Bronchial epithelial cell (primary cell): ENCODE measurements at regions not wholly inside any gene's neighbourhood (a gene's known extent, or its start where the extent isn't known, plus 50 kb on each side); places are given as distances from the start of the nearest gene placed in this dataset.

Experiments used
- DNase-seq: peaks from one replicate; pipeline ENCODE4 v3.0.0-alpha.2; 2010; ENCODE audit warnings: low read depth
- FAIRE-seq: peaks from 2 replicates; lab custom pipeline; 2011; peaks lifted over from hg19 to GRCh38; lab: Jason Lieb, UNC
- H3K27me3 ChIP-seq: 2 replicates; pipeline ENCODE4 v1.5.1; 2011; ENCODE audit warnings: low read length; ENCODE audit not compliant: control insufficient read depth, insufficient read depth
- H3K36me3 ChIP-seq: 2 replicates; pipeline ENCODE4 v1.5.1; 2011; ENCODE audit warnings: low read length; ENCODE audit not compliant: control insufficient read depth, insufficient read depth
- H3K4me3 ChIP-seq: 2 replicates; pipeline ENCODE4 v1.5.1; 2011; ENCODE audit warnings: mild to moderate bottlenecking, low read depth, low read length, control low read depth
- TF ChIP-seq, protein P1 (sequence below): IDR thresholded peaks from 2 replicates; pipeline ENCODE4 v1.5.1; 2011; ENCODE audit warnings: mild to moderate bottlenecking, moderate library complexity, low read length, control low read depth, inconsistent platforms; ENCODE audit not compliant: insufficient read depth, severe bottlenecking

DNA sequence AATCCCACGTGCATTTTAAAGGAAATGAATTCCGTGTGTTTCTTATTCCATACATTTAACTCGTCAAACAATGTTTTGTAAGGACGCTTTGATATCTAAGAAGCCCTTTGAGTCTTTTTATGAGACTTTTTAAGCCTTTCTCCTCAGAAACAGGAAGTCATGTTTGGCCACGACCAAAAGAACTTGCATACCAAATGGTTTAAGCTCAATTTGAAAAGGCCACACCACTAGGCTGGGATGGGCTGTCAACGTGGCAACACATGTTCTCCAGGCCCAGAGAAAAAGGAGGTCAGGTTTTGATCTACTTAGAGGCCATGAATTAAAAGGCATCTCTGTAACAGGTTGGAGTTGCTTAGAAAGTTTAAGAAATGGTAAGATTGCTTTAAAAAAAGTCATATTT lies 441.8 kb downstream of the CMPK2 start:
- no peak for DNase-seq

GRCh38 chr2:6425032-6425431 lies 440.7 kb downstream of the CMPK2 start:
- Histone ChIP-seq H3K4me3 (no peak overlapping the region), H3K36me3 (no peaks in the 10 kb centered on the region), H3K27me3 (no peaks in the 10 kb centered on the region)
- TF ChIP-seq, protein P1, sequence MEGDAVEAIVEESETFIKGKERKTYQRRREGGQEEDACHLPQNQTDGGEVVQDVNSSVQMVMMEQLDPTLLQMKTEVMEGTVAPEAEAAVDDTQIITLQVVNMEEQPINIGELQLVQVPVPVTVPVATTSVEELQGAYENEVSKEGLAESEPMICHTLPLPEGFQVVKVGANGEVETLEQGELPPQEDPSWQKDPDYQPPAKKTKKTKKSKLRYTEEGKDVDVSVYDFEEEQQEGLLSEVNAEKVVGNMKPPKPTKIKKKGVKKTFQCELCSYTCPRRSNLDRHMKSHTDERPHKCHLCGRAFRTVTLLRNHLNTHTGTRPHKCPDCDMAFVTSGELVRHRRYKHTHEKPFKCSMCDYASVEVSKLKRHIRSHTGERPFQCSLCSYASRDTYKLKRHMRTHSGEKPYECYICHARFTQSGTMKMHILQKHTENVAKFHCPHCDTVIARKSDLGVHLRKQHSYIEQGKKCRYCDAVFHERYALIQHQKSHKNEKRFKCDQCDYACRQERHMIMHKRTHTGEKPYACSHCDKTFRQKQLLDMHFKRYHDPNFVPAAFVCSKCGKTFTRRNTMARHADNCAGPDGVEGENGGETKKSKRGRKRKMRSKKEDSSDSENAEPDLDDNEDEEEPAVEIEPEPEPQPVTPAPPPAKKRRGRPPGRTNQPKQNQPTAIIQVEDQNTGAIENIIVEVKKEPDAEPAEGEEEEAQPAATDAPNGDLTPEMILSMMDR = no peak
- DNase-seq (no peak), FAIRE-seq (no peak)

More for the DNA sequence above, 441.8 kb downstream of the CMPK2 start:
- no peaks in the 10 kb centered on the region for H3K36me3 ChIP-seq
- H3K27me3 ChIP-seq = no peaks in the 10 kb centered on the region
- no peak overlapping the region for H3K4me3 ChIP-seq
- FAIRE-seq = no peak
- TF ChIP-seq, protein P1 = no peak

DNA sequence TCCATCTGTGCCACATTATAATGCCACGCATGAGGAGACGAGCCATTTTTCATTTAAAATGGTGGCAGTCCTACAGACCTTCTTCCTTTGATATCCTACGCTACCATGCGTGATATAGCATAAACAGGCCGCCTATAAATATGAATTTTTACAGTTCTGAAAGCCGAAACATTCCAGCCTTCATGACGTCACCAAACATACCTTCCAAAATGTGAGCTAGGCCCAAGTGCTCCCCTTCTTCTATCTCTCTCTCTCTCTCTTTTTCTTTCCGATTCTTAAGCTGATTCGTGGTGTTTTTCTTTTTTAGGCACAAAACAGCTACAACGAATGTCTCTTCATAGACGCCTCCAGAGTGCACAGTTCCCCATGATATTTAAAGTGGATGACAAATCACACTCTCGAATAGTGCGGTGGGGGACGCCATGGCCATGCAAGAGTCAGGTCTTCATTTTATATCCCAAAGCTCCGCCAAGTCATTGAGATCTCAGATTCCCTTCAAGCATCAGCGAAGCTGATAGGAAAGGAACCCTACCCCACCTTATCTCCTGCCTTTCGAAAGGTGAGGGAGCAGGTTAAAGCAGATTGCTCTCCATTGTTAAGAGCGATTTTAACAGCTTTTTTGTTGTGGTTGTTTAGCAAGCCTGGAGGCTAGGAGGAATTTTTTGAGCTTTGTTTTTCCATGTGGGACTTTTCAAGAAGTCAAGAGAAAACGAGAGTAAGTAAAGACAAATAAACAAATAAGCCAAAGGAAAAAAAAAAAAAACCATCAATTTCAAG lies 436.3 kb downstream of the CMPK2 start:
- H3K4me3 ChIP-seq = no peak overlapping the region
- no peak for DNase-seq
- FAIRE-seq = no peak
- no peaks in the 10 kb centered on the region for H3K36me3 ChIP-seq
- TF ChIP-seq, protein P1 = no peak
- H3K27me3 ChIP-seq = no peaks in the 10 kb centered on the region

GRCh38 chr2:6434438-6434837 lies 431.3 kb downstream of the CMPK2 start:
- TF ChIP-seq, protein P1 = no peak
- FAIRE-seq (no peak), DNase-seq (no peak)
- H3K4me3 ChIP-seq = no peak overlapping the region
- H3K36me3 ChIP-seq = no peaks in the 10 kb centered on the region
- H3K27me3 ChIP-seq = no peaks in the 10 kb centered on the region

DNA sequence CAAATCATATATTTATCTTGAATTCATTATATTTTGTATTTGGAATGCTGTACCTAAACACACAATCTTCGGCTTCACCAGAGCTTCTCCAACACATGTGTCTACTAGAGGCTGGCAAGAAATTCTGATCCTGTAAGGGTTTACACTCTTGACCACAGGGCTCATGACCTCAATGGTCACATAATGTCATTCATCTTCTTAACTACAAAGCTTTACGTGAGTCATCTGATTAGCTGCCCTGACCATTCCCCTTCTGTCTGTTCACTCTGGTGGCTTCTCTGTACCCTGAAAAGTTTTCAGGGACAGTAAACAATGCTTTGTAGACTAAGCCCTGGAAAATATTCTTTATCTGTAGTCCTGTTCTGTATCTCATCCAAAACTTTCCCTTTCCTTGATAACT lies 423.9 kb downstream of the CMPK2 start:
- H3K36me3 ChIP-seq = no peaks in the 10 kb centered on the region
- no peaks in the 10 kb centered on the region for H3K27me3 ChIP-seq
- no peak overlapping the region for H3K4me3 ChIP-seq
- FAIRE-seq (no peak), DNase-seq (no peak)
- TF ChIP-seq, protein P1 = no peak
